ENCODE measurements at regions not wholly inside any gene's neighbourhood (a gene's known extent, or its start where the extent isn't known, plus 50 kb on each side); places are given as distances from the start of the nearest gene placed in this dataset.

- no peak for TF ChIP-seq MAX (IDR thresholded peaks at IDR 0.05)
- no peak for TF ChIP-seq ZBTB7A (IDR thresholded peaks at IDR 0.05; ENCODE audit: low read depth)
- no peak for TF ChIP-seq REST (IDR thresholded peaks at IDR 0.05; ENCODE audit: low read depth)
- no peak for TF ChIP-seq YY1 (IDR thresholded peaks at IDR 0.05; ENCODE audit: low read depth)
- no peak for TF ChIP-seq EP300 (IDR thresholded peaks at IDR 0.05; ENCODE audit: borderline replicate concordance)
Observed at GRCh38 chr5:62909326-62909725, 330.7 kb downstream of the LRRC70 start.
